C4-2B (cell line): ENCODE measurements at regions not wholly inside any gene's neighbourhood (a gene's known extent, or its start where the extent isn't known, plus 50 kb on each side); places are given as distances from the start of the nearest gene placed in this dataset.

Experiments used
- H3K27ac ChIP-seq: fragments of 450-650 bp; 2 replicates; pipeline ENCODE4 v1.5.1; 2017
- ZFX ChIP-seq: fragments of 450-650 bp; IDR thresholded peaks from 2 replicates; pipeline ENCODE4 v1.6.1; 2017
- TF ChIP-seq, protein P1 (sequence below): fragments of 450-650 bp; conservative IDR thresholded peaks from 2 replicates; pipeline ENCODE4 v1.5.1; 2017; ENCODE audit warnings: mild to moderate bottlenecking

DNA sequence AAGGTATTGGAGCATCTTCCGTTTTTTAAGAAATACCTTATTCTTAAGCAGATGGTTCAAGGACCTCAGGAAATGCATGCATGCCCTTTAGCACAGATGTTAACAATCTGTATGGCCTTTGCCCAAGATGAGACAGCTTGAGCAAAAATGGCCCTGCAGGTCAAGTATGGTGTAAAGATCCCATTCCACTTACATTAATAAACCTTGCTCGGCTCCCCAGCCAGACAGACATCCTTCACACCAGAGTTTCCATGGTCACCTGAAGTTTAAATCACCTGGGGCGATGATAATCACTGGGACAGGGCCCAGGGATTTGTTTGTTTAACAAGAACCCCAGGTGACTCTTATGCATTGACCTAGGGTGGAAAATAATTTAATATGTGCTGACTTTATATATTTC lies 287.0 kb upstream of the NOCT start:
- TF ChIP-seq, protein P1, sequence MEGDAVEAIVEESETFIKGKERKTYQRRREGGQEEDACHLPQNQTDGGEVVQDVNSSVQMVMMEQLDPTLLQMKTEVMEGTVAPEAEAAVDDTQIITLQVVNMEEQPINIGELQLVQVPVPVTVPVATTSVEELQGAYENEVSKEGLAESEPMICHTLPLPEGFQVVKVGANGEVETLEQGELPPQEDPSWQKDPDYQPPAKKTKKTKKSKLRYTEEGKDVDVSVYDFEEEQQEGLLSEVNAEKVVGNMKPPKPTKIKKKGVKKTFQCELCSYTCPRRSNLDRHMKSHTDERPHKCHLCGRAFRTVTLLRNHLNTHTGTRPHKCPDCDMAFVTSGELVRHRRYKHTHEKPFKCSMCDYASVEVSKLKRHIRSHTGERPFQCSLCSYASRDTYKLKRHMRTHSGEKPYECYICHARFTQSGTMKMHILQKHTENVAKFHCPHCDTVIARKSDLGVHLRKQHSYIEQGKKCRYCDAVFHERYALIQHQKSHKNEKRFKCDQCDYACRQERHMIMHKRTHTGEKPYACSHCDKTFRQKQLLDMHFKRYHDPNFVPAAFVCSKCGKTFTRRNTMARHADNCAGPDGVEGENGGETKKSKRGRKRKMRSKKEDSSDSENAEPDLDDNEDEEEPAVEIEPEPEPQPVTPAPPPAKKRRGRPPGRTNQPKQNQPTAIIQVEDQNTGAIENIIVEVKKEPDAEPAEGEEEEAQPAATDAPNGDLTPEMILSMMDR, result no peak
- no peak for TF ChIP-seq ZFX
- no peak overlapping the region for H3K27ac ChIP-seq

DNA sequence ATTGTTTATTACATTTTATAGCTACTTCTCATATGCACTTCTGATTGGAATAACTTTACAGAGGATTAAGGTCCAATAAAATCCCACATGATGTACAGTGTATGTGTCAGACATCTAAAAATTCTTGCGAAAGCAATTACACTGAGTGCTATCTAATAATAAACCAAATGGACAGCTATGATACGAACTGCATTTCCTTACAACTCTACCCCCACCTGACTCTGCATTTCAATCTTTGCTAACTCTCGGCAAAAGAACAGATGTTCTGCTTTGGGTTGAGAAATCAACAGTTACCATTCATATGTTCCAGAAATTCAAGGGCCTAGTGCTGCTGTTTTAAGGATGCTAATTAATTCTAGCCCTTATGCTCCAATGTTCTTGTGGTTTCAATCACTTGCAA lies 287.9 kb upstream of the NOCT start:
- no peak for TF ChIP-seq ZFX
- TF ChIP-seq, protein P1, result no peak
- no peak overlapping the region for H3K27ac ChIP-seq

DNA sequence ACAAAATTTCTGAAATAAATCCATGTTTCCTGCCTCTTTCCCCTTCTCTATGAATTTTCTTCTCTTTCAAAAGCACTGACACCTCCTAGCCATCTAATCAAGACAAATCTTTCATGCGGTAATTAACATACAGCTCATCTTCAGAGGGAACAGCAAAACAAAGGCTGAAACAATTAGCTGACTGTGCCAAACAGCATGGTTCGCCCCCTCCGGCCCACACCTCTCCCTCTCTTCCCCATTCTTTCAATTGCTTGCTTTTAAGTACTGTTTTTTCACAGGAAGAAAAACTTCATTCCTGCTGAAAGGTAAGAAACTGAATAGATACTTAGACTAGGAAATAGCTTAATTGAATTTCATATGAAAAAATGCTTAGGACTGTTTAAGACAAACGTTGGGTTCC lies 291.1 kb upstream of the NOCT start:
- TF ChIP-seq ZFX, result no peak
- TF ChIP-seq, protein P1, result no peak

DNA sequence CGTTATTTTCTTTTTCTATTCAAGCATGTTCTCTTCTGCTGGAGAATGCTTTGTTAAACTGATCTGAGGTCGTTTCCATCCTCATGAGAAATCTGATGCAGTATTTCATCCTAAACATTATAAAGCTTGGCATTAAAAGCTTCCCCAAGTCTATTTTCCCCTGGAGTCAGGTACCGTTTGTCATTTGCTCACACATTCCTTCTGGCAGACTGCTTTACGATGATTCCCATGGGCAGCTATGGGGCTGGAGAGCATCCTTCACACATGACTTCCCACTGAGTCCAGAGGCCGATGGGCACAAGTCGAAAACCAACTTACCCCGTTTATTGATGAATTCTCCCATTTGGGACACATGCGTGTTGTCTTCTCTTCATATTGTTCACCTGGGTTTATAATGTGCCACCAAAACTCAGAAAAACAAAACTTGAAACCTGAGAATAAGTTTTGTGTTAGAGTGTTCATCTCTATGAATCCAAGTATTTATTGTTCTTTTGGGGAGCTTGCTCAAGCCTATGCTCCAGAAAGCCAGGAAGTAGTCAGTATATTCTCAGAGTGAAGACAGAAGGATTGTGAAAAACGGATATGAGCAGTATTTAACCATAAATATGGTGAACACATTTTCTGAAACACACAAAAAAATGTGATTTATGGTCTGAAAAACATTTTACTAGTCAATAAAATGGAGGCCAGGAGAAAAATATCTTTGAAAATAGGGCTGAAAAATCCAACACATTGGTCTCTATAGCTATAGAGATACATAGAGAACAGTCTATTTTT lies 298.8 kb upstream of the NOCT start:
- H3K27ac ChIP-seq, result no peak overlapping the region
- TF ChIP-seq, protein P1, result no peak
- TF ChIP-seq ZFX, result no peak

More for the DNA sequence above, 291.1 kb upstream of the NOCT start:
- H3K27ac ChIP-seq, result no peak overlapping the region

DNA sequence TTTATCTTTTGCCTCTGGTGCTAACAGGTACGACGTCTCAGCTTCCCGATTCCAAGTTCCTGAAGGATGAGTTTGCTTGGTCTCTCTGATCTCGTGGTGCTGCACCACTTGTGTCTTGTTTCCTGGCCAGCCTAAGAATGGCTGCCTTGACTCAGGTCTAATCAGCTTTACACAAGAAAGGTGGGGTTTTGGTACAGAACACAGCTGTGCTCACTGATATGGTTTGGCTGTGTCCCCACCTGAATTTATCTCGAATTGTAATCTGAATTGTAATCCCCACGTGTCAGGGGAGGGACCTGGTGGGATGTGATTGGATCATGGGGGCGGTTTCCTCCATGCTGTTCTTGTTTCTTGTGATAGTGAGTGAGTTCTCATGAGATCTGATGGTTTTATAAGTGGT lies 305.3 kb upstream of the NOCT start:
- TF ChIP-seq ZFX, result no peak
- TF ChIP-seq, protein P1, result no peak
- H3K27ac ChIP-seq, result no peak overlapping the region

DNA sequence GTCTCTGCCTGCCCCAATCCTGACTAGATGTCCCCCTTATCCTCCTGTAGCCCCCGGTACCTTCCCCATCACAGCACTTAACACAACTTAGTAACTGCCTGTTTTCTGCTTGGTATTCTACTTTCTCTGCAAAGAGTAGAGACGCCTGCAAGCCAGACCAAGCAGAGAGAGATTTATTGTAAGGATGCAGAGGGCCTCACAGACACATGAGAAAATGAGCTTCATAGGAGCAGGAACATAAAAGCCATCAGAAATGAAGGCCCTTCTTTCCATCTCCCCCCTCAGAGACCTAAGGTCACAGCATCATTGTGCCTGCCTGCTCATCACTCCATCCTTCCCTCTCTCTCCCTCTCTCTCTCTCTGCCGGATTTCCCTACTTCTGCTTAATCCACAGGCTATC lies 305.7 kb upstream of the NOCT start:
- TF ChIP-seq, protein P1, result no peak
- no peak for TF ChIP-seq ZFX
- H3K27ac ChIP-seq, result no peak overlapping the region

DNA sequence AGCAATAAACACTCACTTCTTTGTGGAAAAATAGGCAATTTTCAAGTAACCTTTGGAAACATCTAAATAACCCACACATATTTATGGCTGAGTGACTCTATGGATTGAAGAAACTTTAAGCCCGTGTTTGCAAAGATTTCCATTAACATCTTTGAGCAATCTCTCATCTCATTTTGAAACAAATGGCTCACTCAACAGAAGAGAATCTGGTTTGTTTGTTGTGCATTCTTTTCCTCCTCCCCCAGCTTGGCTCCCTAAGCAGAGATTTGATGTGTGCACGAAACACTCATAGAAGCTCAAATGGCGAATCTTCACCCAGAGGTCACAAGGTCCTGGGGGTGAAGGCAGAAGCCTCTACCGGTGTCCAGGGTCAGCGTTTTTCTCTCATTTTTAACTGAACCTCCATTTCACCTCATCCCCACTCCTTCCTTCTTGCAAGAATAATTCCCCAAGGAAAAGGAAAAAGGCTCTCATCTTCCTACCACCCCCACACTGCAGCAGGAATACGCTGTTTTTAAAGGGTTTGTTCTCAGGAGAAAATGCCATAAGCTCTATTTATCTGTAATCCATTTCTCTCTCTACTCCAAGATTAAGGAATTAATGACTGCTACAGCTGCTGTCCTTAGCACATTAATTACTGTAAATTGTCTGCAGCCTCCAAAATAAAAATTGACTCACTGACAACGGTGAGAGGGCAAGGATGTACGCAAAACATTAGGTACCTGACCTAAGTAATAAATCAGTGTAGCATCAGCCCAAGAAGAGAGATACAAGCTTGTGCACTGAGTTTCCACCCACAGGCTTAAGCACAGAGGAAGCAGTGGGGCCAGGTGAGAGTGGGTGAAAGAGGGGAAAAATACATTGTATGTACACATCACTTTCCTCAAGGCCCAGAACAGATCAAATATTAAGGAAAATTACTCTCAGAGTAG lies 307.6 kb upstream of the NOCT start:
- TF ChIP-seq, protein P1, result no peak
- TF ChIP-seq ZFX, result no peak
- H3K27ac ChIP-seq, result no peak overlapping the region
